Ovary (tissue), 7 donors: ENCODE measurements at regions not wholly inside any gene's neighbourhood (a gene's known extent, or its start where the extent isn't known, plus 50 kb on each side); places are given as distances from the start of the nearest gene placed in this dataset.

ENCODE experiments used
- DNase-seq, 5 donors: peaks; one replicate each; pipeline ENCODE4 v3.0.0-alpha.2; 2019 to 2020
- H3K27ac ChIP-seq, 2 donors: fragments of 200-600 bp; one replicate each; pipeline versions ENCODE4 v1.5.1 to v1.8.0; 2019 to 2022
- H3K27me3 ChIP-seq: fragments of 200-600 bp; one replicate; pipeline ENCODE4 v1.8.0; 2022
- H3K36me3 ChIP-seq: fragments of 200-600 bp; sonication (generic); one replicate; pipeline ENCODE4 v1.5.1; 2019
- H3K4me1 ChIP-seq: one replicate; pipeline ENCODE4 v1.8.1; 2013; ENCODE audit warnings: mild to moderate bottlenecking, moderate library complexity; ENCODE audit not compliant: insufficient read depth
- H3K4me3 ChIP-seq: fragments of 200-600 bp; sonication (generic); one replicate; pipeline ENCODE4 v1.5.1; 2017
- H3K9me3 ChIP-seq, 2 donors: fragments of 200-600 bp in 1 of 2; sonication (generic) in 1 of 2; one replicate each; pipeline versions ENCODE4 v1.5.1 to v1.8.1; 2013 to 2019; ENCODE audit warnings: mild to moderate bottlenecking in 1 of 2, moderate library complexity in 1 of 2
- CTCF ChIP-seq, 3 donors: fragments of 450-650 bp in 2 of 3; fragments of 200-600 bp in 1 of 3; IDR thresholded peaks; one replicate each; pipeline versions ENCODE4 v1.5.1 to v1.8.0; 2016 to 2022; ENCODE audit warnings: antibody characterized with exemption in 3 of 3, mild to moderate bottlenecking in 1 of 3
- EP300 ChIP-seq: sonication (generic); formaldehyde crosslinking; IDR thresholded peaks from one replicate; pipeline ENCODE4 v1.6.1; 2017; ENCODE audit warnings: antibody characterized with exemption
- POLR2A ChIP-seq: fragments of 450-650 bp; IDR thresholded peaks from one replicate; pipeline ENCODE4 v1.6.1; 2017; ENCODE audit warnings: antibody characterized with exemption, mild to moderate bottlenecking, moderate library complexity
- WGBS, 3 donors: extraction: QIAGEN DNeasy Blood & Tissue Kit in 1 of 3; methylation state at CpG; one replicate each; pipeline versions ENCODE4 v1.1.5 to v1.1.7; 2013 to 2017; 5-methylcytosine and 5-hydroxymethylcytosine counted together
- intact Hi-C, 4 donors: fragments of 100-400 bp; cut with DNase I; formaldehyde crosslinking; loops; one replicate each; pipeline versions ENCODE4 v1.11.0 to v1.15.1; 2022 to 2023
- donor health status: DM: no; HTN: no; CAD: no; lungs with moderate emphysema.
- donor health status: DM: no; HTN: no; CAD: no.
- donor health status: Bipolar disorder and iron deficiency.
- donor health status: DM: no; HTN: no; CAD: no.
- donor health status: DM: yes; HTN: yes; CAD: no.

GRCh38 chr12:114501474-114501807 lies 95.5 kb upstream of the TBX5 start:
- no peaks in the 10 kb centered on the region for H3K9me3 ChIP-seq
- no peak overlapping the region for H3K4me3 ChIP-seq
- DNase-seq, result no peak
- intact Hi-C loops, result no loop called here
- no peaks in the 10 kb centered on the region for H3K27me3 ChIP-seq
- WGBS, 3 donors, result 2 to 6% (median 5%) methylated on average over 7 of the region's 7 CpGs
- no peak overlapping the region for H3K27ac ChIP-seq
- TF ChIP-seq CTCF (IDR thresholded peaks at IDR 0.05), result no peak
- TF ChIP-seq POLR2A, result no peak
- TF ChIP-seq EP300, result no peak
- no peaks in the 10 kb centered on the region for H3K4me1 ChIP-seq
- H3K36me3 ChIP-seq, result no peaks in the 10 kb centered on the region

GRCh38 chr12:114500775-114501473 lies 95.0 kb upstream of the TBX5 start:
- Histone ChIP-seq H3K27ac (no peak overlapping the region), H3K4me1 (no peaks in the 10 kb centered on the region), H3K4me3 (no peak overlapping the region), H3K9me3 (no peaks in the 10 kb centered on the region), H3K27me3 (no peaks in the 10 kb centered on the region), H3K36me3 (no peaks in the 10 kb centered on the region)
- TF ChIP-seq CTCF (IDR thresholded peaks at IDR 0.05) (no peak), POLR2A (no peak), EP300 (no peak)
- intact Hi-C loops, result no loop called here
- DNase-seq, result no peak
- whole genome bisulfite sequencing, 3 donors, result 1% methylated on average over 20 of the region's 20 CpGs

- TF ChIP-seq POLR2A, result no peak
- no peak for TF ChIP-seq CTCF (IDR thresholded peaks at IDR 0.05)
- no peak for TF ChIP-seq EP300
- Histone ChIP-seq H3K27me3 (no peaks in the 10 kb centered on the region), H3K9me3 (no peaks in the 10 kb centered on the region), H3K27ac (no peak overlapping the region), H3K36me3 (no peaks in the 10 kb centered on the region), H3K4me1 (no peaks in the 10 kb centered on the region), H3K4me3 (no peak overlapping the region)
- WGBS, 3 donors, result 22 to 45% (median 33%) methylated on average over 2 of the region's 2 CpGs
- intact Hi-C loops, result no loop called here
- DNase-seq, result no peak
Measured at GRCh38 chr12:114500131-114500530, 94.2 kb upstream of the TBX5 start.

GRCh38 chr12:114499338-114499737 lies 93.4 kb upstream of the TBX5 start:
- Histone ChIP-seq H3K27me3 (no peaks in the 10 kb centered on the region), H3K36me3 (no peaks in the 10 kb centered on the region), H3K27ac (no peak overlapping the region), H3K9me3 (no peaks in the 10 kb centered on the region), H3K4me3 (no peak overlapping the region), H3K4me1 (no peaks in the 10 kb centered on the region)
- DNase-seq, result no peak
- TF ChIP-seq EP300 (no peak), POLR2A (no peak), CTCF (IDR thresholded peaks at IDR 0.05) (no peak)
- 64 to 71% (median 69%) methylated on average over 5 of the region's 5 CpGs for WGBS, 3 donors
- intact Hi-C loops, result no loop called here
